Effector memory CD8-positive, alpha-beta T cell (primary cell): ENCODE measurements at regions not wholly inside any gene's neighbourhood (a gene's known extent, or its start where the extent isn't known, plus 50 kb on each side); places are given as distances from the start of the nearest gene placed in this dataset.
"Not testable (repeated sequence)": the region's sequence is repeated elsewhere in the genome, so short reads cannot be mapped to it uniquely, and the experiment has no call there.

Experiments
- ATAC-seq: fragments of 150-1000 bp; cut with Tn5 transposase; replicated peaks from 2 replicates; pipeline ENCODE4 v1.10.0; 2021; ENCODE audit warnings: mild to moderate bottlenecking, moderate library complexity
- DNase-seq, 3 experiments: peaks; one replicate each; pipeline ENCODE4 v3.0.0; 2021
- H3K27ac Mint-ChIP-seq, 2 donors: one replicate each; pipeline ENCODE4 v1.8.0; 2022; ENCODE audit warnings: mild to moderate bottlenecking in 2 of 2, mixed read lengths in 2 of 2, moderate library complexity in 2 of 2
- H3K27me3 Mint-ChIP-seq, 2 donors: one replicate each; pipeline ENCODE4 v1.8.0; 2022; ENCODE audit warnings: mixed read lengths in 2 of 2
- H3K36me3 Mint-ChIP-seq: one replicate; pipeline ENCODE4 v1.8.0; 2022; ENCODE audit warnings: mild to moderate bottlenecking, moderate library complexity, mixed read lengths; ENCODE audit not compliant: insufficient read depth
- H3K4me1 Mint-ChIP-seq, 2 donors: one replicate each; pipeline ENCODE4 v1.8.0; 2022; ENCODE audit warnings: low read depth in 2 of 2, mixed read lengths in 2 of 2
- H3K4me3 Mint-ChIP-seq, 2 donors: one replicate each; pipeline ENCODE4 v1.8.0; 2022; ENCODE audit warnings: mild to moderate bottlenecking in 2 of 2, mixed read lengths in 2 of 2, moderate library complexity in 2 of 2
- H3K9me3 Mint-ChIP-seq, 2 donors: one replicate each; pipeline ENCODE4 v1.8.0; 2022; ENCODE audit warnings: mixed read lengths in 2 of 2

- no peaks in the 10 kb centered on the region for H3K36me3 Mint-ChIP-seq
- no peaks in the 10 kb centered on the region for H3K4me1 Mint-ChIP-seq
- H3K27ac Mint-ChIP-seq = no peak overlapping the region
- DNase-seq (no peak), ATAC-seq (no peak)
- H3K4me3 Mint-ChIP-seq = no peak overlapping the region
- H3K27me3 Mint-ChIP-seq = no peaks in the 10 kb centered on the region
- peaks cover 0 to 8% of the 10 kb centered on the region in 2 donors for H3K9me3 Mint-ChIP-seq
Measured at GRCh38 chr13:37959284-37959683, 89.7 kb upstream of the TRPC4 start.

- no peak for DNase-seq
- H3K9me3 Mint-ChIP-seq = peaks cover 0 to 8% of the 10 kb centered on the region in 2 donors
- ATAC-seq = no peak
- no peaks in the 10 kb centered on the region for H3K27me3 Mint-ChIP-seq
- no peak overlapping the region for H3K4me3 Mint-ChIP-seq
- H3K27ac Mint-ChIP-seq = no peak overlapping the region
- H3K36me3 Mint-ChIP-seq = no peaks in the 10 kb centered on the region
- no peaks in the 10 kb centered on the region for H3K4me1 Mint-ChIP-seq
Measured at GRCh38 chr13:37956536-37956935, 87.0 kb upstream of the TRPC4 start.

- ATAC-seq, H3K36me3 Mint-ChIP-seq, H3K27me3 Mint-ChIP-seq, H3K4me3 Mint-ChIP-seq, DNase-seq, H3K9me3 Mint-ChIP-seq, H3K27ac Mint-ChIP-seq, H3K4me1 Mint-ChIP-seq: not testable (repeated sequence)
Measured at GRCh38 chr13:37954597-37954996, 85.0 kb upstream of the TRPC4 start.

GRCh38 chr13:37954191-37954590, 84.6 kb upstream of the TRPC4 start:
- Mint-ChIP-seq H3K27me3 (no peaks in the 10 kb centered on the region), H3K36me3 (no peaks in the 10 kb centered on the region), H3K4me1 (no peaks in the 10 kb centered on the region), H3K27ac (no peak overlapping the region), H3K4me3 (no peak overlapping the region), H3K9me3 (peaks cover 0 to 7% of the 10 kb centered on the region in 2 donors)
- DNase-seq (no peak), ATAC-seq (no peak)

GRCh38 chr13:37953696-37954095, 84.1 kb upstream of the TRPC4 start:
- Mint-ChIP-seq H3K27ac (no peak overlapping the region), H3K27me3 (no peaks in the 10 kb centered on the region), H3K4me3 (no peak overlapping the region), H3K36me3 (no peaks in the 10 kb centered on the region), H3K9me3 (peaks cover 0 to 7% of the 10 kb centered on the region in 2 donors), H3K4me1 (no peaks in the 10 kb centered on the region)
- ATAC-seq = no peak
- DNase-seq = no peak

GRCh38 chr13:37950016-37950415, 80.4 kb upstream of the TRPC4 start:
- no peak overlapping the region for H3K27ac Mint-ChIP-seq
- ATAC-seq (no peak), DNase-seq (no peak)
- H3K36me3 Mint-ChIP-seq = no peaks in the 10 kb centered on the region
- H3K4me1 Mint-ChIP-seq = no peaks in the 10 kb centered on the region
- no peak overlapping the region for H3K4me3 Mint-ChIP-seq
- H3K9me3 Mint-ChIP-seq = peaks cover 2 to 14% of the 10 kb centered on the region in 2 donors
- no peaks in the 10 kb centered on the region for H3K27me3 Mint-ChIP-seq

- DNase-seq (no peak), ATAC-seq (no peak)
- Mint-ChIP-seq H3K36me3 (no peaks in the 10 kb centered on the region), H3K4me1 (no peaks in the 10 kb centered on the region), H3K4me3 (no peak overlapping the region), H3K27me3 (no peaks in the 10 kb centered on the region), H3K27ac (no peak overlapping the region), H3K9me3 (peaks cover 4 to 14% of the 10 kb centered on the region in 2 donors)
Measured at GRCh38 chr13:37947419-37948140, 78.0 kb upstream of the TRPC4 start.

- Mint-ChIP-seq H3K36me3 (no peaks in the 10 kb centered on the region), H3K4me3 (no peak overlapping the region), H3K27me3 (no peaks in the 10 kb centered on the region), H3K27ac (no peak overlapping the region), H3K9me3 (peaks cover 6 to 14% of the 10 kb centered on the region in 2 donors), H3K4me1 (no peaks in the 10 kb centered on the region)
- ATAC-seq = no peak
- DNase-seq = no peak
Measured at GRCh38 chr13:37945651-37946575, 76.3 kb upstream of the TRPC4 start.

- H3K27ac Mint-ChIP-seq = no peak overlapping the region
- H3K4me3 Mint-ChIP-seq = no peak overlapping the region
- no peak for DNase-seq
- no peaks in the 10 kb centered on the region for H3K4me1 Mint-ChIP-seq
- no peak for ATAC-seq
- H3K9me3 Mint-ChIP-seq = peaks cover 6 to 14% of the 10 kb centered on the region in 2 donors
- no peaks in the 10 kb centered on the region for H3K27me3 Mint-ChIP-seq
- H3K36me3 Mint-ChIP-seq = no peaks in the 10 kb centered on the region
Measured at GRCh38 chr13:37944869-37945442, 75.4 kb upstream of the TRPC4 start.

GRCh38 chr13:37944081-37944868, 74.7 kb upstream of the TRPC4 start:
- Mint-ChIP-seq H3K4me3 (no peak overlapping the region), H3K27ac (no peak overlapping the region), H3K36me3 (no peaks in the 10 kb centered on the region), H3K4me1 (no peaks in the 10 kb centered on the region), H3K27me3 (no peaks in the 10 kb centered on the region), H3K9me3 (peaks cover 6 to 10% of the 10 kb centered on the region in 2 donors)
- no peak for ATAC-seq
- DNase-seq = no peak

- DNase-seq (no peak), ATAC-seq (no peak)
- no peaks in the 10 kb centered on the region for H3K27me3 Mint-ChIP-seq
- H3K9me3 Mint-ChIP-seq = peaks cover 6 to 7% of the 10 kb centered on the region in 2 donors
- H3K27ac Mint-ChIP-seq = no peak overlapping the region
- H3K36me3 Mint-ChIP-seq = no peaks in the 10 kb centered on the region
- no peak overlapping the region for H3K4me3 Mint-ChIP-seq
- no peaks in the 10 kb centered on the region for H3K4me1 Mint-ChIP-seq
Measured at GRCh38 chr13:37942929-37943328, 73.4 kb upstream of the TRPC4 start.

- Mint-ChIP-seq H3K9me3 (peaks cover 0 to 7% of the 10 kb centered on the region in 2 donors), H3K36me3 (no peaks in the 10 kb centered on the region), H3K27me3 (no peaks in the 10 kb centered on the region), H3K4me1 (no peaks in the 10 kb centered on the region), H3K27ac (no peak overlapping the region), H3K4me3 (no peak overlapping the region)
- ATAC-seq (no peak), DNase-seq (no peak)
Measured at GRCh38 chr13:37934339-37935191, 65.0 kb upstream of the TRPC4 start.
